Thoracic aorta (tissue), 2 donors: ENCODE measurements at regions not wholly inside any gene's neighbourhood (a gene's known extent, or its start where the extent isn't known, plus 50 kb on each side); places are given as distances from the start of the nearest gene placed in this dataset.

Experiments used
- ATAC-seq: fragments of 150-250 bp; one replicate; pipeline ENCODE4 v1.8.0; 2017; ENCODE audit warnings: low read depth; ENCODE audit not compliant: insufficient number of reproducible peaks, low FRiP score
- DNase-seq: peaks from one replicate; pipeline ENCODE4 v3.0.0-alpha.2; 2020; ENCODE audit warnings: low spot score
- H3K27ac ChIP-seq, 2 donors: fragments of 200-600 bp; sonication (generic); 1 replicate in 1 of 2; 2 replicates in 1 of 2; pipeline ENCODE4 v1.5.1; 2016; ENCODE audit warnings: mild to moderate bottlenecking in 2 of 2, moderate library complexity in 2 of 2
- H3K27me3 ChIP-seq: fragments of 200-600 bp; sonication (generic); replicated peaks from 2 replicates; pipeline ENCODE4 v1.6.0; 2016; ENCODE audit warnings: mild to moderate bottlenecking; ENCODE audit not compliant: insufficient read depth
- H3K36me3 ChIP-seq: fragments of 200-600 bp; sonication (generic); one replicate; pipeline ENCODE4 v1.5.1; 2016
- H3K4me1 ChIP-seq, 2 donors: fragments of 200-600 bp; sonication (generic); 1 replicate in 1 of 2; 2 replicates in 1 of 2; pipeline versions ENCODE4 v1.5.1 to v1.6.0; 2016; ENCODE audit warnings: low read depth in 2 of 2, mild to moderate bottlenecking in 1 of 2; ENCODE audit not compliant: control insufficient read depth in 1 of 2
- H3K4me3 ChIP-seq: fragments of 200-600 bp; sonication (generic); 2 replicates; pipeline ENCODE4 v1.5.1; 2016; ENCODE audit warnings: mild to moderate bottlenecking
- H3K9me3 ChIP-seq: fragments of 200-600 bp; sonication (generic); 2 replicates; pipeline ENCODE4 v1.5.1; 2016
- TF ChIP-seq, protein P1 (sequence below): fragments of 200-600 bp; sonication (generic); IDR thresholded peaks from one replicate; pipeline ENCODE4 v1.5.1; 2019; ENCODE audit warnings: antibody characterized with exemption

DNA sequence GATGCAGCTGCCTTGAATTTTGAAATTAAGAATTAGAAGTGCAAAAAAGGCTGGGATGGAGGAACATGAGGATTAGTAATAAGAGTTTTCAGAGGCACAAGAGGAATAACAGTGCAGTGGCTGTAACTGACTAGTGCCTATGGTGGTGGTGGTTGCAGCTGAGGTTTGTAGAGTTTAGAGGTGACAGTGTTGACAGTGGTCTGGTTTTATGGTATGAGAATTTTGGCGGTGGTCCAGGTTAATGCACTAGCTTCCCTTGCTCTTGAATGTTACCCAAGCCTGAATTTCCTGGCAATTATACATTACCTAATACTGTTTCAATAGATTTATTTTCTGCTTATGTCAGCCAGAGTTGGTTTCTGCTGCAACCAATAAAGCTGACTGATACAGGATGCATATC is 112.8 kb upstream of the C11orf87 start:
- H3K4me3 ChIP-seq = no peak overlapping the region
- H3K9me3 ChIP-seq = no peaks in the 10 kb centered on the region
- TF ChIP-seq, protein P1, sequence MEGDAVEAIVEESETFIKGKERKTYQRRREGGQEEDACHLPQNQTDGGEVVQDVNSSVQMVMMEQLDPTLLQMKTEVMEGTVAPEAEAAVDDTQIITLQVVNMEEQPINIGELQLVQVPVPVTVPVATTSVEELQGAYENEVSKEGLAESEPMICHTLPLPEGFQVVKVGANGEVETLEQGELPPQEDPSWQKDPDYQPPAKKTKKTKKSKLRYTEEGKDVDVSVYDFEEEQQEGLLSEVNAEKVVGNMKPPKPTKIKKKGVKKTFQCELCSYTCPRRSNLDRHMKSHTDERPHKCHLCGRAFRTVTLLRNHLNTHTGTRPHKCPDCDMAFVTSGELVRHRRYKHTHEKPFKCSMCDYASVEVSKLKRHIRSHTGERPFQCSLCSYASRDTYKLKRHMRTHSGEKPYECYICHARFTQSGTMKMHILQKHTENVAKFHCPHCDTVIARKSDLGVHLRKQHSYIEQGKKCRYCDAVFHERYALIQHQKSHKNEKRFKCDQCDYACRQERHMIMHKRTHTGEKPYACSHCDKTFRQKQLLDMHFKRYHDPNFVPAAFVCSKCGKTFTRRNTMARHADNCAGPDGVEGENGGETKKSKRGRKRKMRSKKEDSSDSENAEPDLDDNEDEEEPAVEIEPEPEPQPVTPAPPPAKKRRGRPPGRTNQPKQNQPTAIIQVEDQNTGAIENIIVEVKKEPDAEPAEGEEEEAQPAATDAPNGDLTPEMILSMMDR = no peak
- H3K27me3 ChIP-seq = no peaks in the 10 kb centered on the region
- DNase-seq (no peak), ATAC-seq (no peak)
- no peak overlapping the region for H3K27ac ChIP-seq
- no peaks in the 10 kb centered on the region for H3K4me1 ChIP-seq
- no peaks in the 10 kb centered on the region for H3K36me3 ChIP-seq

DNA sequence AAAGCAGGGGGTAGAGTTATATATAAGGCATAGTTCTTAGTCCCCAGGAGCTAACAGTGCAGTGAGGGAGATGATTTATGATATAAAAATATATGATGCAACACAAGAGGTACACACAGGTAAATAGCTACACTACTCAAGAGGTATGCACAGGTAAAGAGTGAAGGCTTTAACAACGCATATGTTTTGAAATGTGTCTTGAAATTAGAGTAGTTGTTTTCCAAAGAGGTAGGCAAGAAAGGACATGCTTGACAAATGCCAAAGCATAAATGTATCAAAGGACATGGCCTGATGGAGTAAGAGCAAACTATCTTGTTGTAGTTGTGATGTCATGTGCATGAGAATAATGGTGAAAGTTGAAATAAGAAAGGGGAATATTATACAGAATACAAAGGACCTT is 104.3 kb upstream of the C11orf87 start:
- DNase-seq (no peak), ATAC-seq (no peak)
- TF ChIP-seq, protein P1 = no peak
- H3K4me3 ChIP-seq = no peak overlapping the region
- H3K36me3 ChIP-seq = no peaks in the 10 kb centered on the region
- H3K4me1 ChIP-seq = no peaks in the 10 kb centered on the region
- no peak overlapping the region for H3K27ac ChIP-seq
- no peaks in the 10 kb centered on the region for H3K9me3 ChIP-seq
- no peaks in the 10 kb centered on the region for H3K27me3 ChIP-seq

DNA sequence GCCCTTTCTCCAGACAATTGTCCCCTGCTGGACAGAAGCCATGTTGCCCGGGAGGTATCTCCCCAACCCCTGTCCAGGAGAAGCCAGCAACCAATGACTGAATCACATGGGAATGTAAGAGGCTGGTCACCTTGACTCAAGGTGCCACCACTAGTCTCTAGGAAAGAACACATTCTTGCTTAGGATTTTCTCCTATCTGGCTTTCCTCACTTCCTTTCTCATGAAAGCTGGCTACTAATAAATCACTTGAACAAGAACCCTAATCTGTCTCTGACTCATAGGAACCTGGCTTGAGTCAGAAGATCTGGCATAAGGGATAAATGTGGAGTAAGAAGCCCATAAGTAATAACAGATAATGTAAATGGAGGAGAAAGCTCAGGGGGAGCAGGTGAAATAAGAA is 101.4 kb upstream of the C11orf87 start:
- Histone ChIP-seq H3K4me3 (no peak overlapping the region), H3K4me1 (no peaks in the 10 kb centered on the region), H3K36me3 (no peaks in the 10 kb centered on the region), H3K9me3 (no peaks in the 10 kb centered on the region), H3K27ac (no peak overlapping the region), H3K27me3 (no peaks in the 10 kb centered on the region)
- ATAC-seq = no peak
- DNase-seq = no peak
- TF ChIP-seq, protein P1 = no peak

DNA sequence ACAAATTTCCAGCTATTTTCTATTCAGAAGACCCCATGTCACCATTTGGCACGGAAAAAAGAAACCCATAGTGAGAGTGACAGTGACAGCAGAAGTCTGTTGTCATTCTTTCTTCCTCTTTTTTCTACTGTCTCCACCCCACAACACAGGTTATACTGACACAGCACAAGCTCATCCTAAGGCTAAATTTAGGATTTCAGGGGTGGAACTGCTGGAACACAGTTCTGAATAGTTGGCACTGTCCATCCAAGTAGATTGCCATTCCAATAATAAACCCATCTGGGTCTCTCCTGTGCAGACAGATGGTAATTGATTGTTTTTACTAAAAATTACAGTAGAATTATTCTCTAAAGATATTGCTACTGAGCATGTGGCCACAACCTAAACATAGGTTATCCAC is 95.2 kb upstream of the C11orf87 start:
- ATAC-seq = no peak
- Histone ChIP-seq H3K27me3 (no peaks in the 10 kb centered on the region), H3K4me1 (no peaks in the 10 kb centered on the region), H3K36me3 (no peaks in the 10 kb centered on the region), H3K4me3 (no peak overlapping the region), H3K27ac (no peak overlapping the region), H3K9me3 (no peaks in the 10 kb centered on the region)
- DNase-seq = no peak
- TF ChIP-seq, protein P1 = no peak

DNA sequence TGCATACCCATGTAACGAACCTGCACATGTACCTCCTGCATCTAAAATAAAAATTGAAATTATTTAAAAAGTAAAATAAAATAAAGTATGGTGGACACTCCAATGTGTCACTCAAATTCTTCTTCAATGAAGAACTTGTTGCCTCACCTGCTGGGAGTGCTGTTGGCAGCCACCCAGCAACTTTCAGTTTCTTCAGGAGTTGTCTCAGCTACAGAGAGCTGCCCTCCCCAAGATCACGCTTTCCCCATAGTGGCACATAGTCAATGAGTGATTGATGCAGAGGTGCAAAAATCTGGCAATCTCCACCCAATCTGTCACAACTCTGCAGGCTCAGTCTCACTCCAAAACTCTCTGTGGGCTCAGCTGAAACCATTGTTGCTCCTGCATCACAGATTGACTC is 92.3 kb upstream of the C11orf87 start:
- H3K27ac ChIP-seq = no peak overlapping the region
- no peaks in the 10 kb centered on the region for H3K36me3 ChIP-seq
- no peak for DNase-seq
- H3K4me3 ChIP-seq = no peak overlapping the region
- no peaks in the 10 kb centered on the region for H3K9me3 ChIP-seq
- no peak for ATAC-seq
- no peaks in the 10 kb centered on the region for H3K27me3 ChIP-seq
- H3K4me1 ChIP-seq = no peaks in the 10 kb centered on the region
- TF ChIP-seq, protein P1 = no peak
